ENCODE measurements at regions not wholly inside any gene's neighbourhood (a gene's known extent, or its start where the extent isn't known, plus 50 kb on each side); places are given as distances from the start of the nearest gene placed in this dataset.

- no peak overlapping the region for H3K27ac ChIP-seq
- no peak for DNase-seq
- no peaks in the 10 kb centered on the region for H3K36me3 ChIP-seq
- no peaks in the 10 kb centered on the region for H3K27me3 ChIP-seq
- intact Hi-C loops (cut with DNase I): no loop called here
- no peak overlapping the region for H3K4me3 ChIP-seq
- TF ChIP-seq POLR2AphosphoS5 (IDR thresholded peaks at IDR 0.05) (no peak), EP300 (IDR thresholded peaks at IDR 0.05) (no peak), POLR2A (IDR thresholded peaks at IDR 0.05) (no peak)
- TF ChIP-seq, protein P1, sequence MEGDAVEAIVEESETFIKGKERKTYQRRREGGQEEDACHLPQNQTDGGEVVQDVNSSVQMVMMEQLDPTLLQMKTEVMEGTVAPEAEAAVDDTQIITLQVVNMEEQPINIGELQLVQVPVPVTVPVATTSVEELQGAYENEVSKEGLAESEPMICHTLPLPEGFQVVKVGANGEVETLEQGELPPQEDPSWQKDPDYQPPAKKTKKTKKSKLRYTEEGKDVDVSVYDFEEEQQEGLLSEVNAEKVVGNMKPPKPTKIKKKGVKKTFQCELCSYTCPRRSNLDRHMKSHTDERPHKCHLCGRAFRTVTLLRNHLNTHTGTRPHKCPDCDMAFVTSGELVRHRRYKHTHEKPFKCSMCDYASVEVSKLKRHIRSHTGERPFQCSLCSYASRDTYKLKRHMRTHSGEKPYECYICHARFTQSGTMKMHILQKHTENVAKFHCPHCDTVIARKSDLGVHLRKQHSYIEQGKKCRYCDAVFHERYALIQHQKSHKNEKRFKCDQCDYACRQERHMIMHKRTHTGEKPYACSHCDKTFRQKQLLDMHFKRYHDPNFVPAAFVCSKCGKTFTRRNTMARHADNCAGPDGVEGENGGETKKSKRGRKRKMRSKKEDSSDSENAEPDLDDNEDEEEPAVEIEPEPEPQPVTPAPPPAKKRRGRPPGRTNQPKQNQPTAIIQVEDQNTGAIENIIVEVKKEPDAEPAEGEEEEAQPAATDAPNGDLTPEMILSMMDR (IDR thresholded peaks at IDR 0.05): no peak
- no peaks in the 10 kb centered on the region for H3K4me1 ChIP-seq
- no peaks in the 10 kb centered on the region for H3K9me3 ChIP-seq
- WGBS, 2 donors: 73 to 75% methylated on average over 3 of the region's 3 CpGs
Measured at GRCh38 chr9:71518045-71518827, 250.1 kb downstream of the CEMIP2 start.

GRCh38 chr9:71515626-71516025 lies 252.7 kb downstream of the CEMIP2 start:
- H3K36me3 ChIP-seq: no peaks in the 10 kb centered on the region
- H3K4me3 ChIP-seq: no peak overlapping the region
- H3K9me3 ChIP-seq: no peaks in the 10 kb centered on the region
- intact Hi-C loops (cut with DNase I): no loop called here
- WGBS, 2 donors: 58 to 75% methylated on average over 1 of the region's 1 CpG
- no peak for DNase-seq
- no peaks in the 10 kb centered on the region for H3K27me3 ChIP-seq
- H3K4me1 ChIP-seq: no peaks in the 10 kb centered on the region
- TF ChIP-seq EP300 (IDR thresholded peaks at IDR 0.05) (no peak), POLR2AphosphoS5 (IDR thresholded peaks at IDR 0.05) (no peak), POLR2A (IDR thresholded peaks at IDR 0.05) (no peak)
- TF ChIP-seq, protein P1 (IDR thresholded peaks at IDR 0.05): no peak
- no peak overlapping the region for H3K27ac ChIP-seq

GRCh38 chr9:71515107-71515506 lies 253.2 kb downstream of the CEMIP2 start:
- Histone ChIP-seq H3K27ac (no peak overlapping the region), H3K9me3 (no peaks in the 10 kb centered on the region), H3K36me3 (no peaks in the 10 kb centered on the region), H3K27me3 (no peaks in the 10 kb centered on the region), H3K4me3 (no peak overlapping the region), H3K4me1 (no peaks in the 10 kb centered on the region)
- TF ChIP-seq EP300 (IDR thresholded peaks at IDR 0.05): no peak
- TF ChIP-seq POLR2AphosphoS5 (IDR thresholded peaks at IDR 0.05): no peak
- TF ChIP-seq, protein P1 (IDR thresholded peaks at IDR 0.05): no peak
- no peak for TF ChIP-seq POLR2A (IDR thresholded peaks at IDR 0.05)
- intact Hi-C loops (cut with DNase I): no loop called here
- DNase-seq: no peak
- 83% methylated on average over 4 of the region's 4 CpGs for WGBS, 2 donors

DNA sequence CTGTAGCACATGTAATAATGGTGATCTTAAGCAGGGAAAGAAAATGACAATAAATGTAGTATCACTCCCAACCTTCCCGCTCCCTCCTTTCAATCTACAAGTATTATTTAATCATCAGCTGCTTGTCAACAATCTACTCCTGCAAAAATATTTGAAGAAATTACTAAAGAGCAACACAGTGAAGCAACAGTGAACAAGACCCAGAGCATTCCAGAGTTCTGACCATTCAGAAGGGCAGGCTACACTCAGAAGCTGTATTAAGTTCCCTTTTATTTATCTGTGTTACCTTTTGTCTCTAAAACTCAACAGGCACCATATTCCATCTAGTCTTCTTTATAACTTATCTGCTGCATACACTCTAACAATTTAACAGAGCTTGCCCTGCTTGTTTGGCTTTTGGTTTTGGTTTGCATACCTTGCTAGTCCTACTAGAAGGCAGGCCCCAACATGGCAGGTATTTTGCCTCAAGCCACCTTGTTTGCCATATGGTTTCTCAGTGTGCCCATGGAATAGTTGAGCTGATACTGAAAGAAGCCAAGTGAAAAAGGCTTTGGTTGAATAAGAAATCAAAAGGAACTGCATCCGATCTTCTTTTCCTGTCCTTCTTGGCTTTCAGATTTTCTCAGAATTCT lies 253.9 kb downstream of the CEMIP2 start:
- DNase-seq: no peak
- Histone ChIP-seq H3K27ac (no peak overlapping the region), H3K27me3 (no peaks in the 10 kb centered on the region), H3K36me3 (no peaks in the 10 kb centered on the region), H3K4me1 (no peaks in the 10 kb centered on the region), H3K9me3 (no peaks in the 10 kb centered on the region), H3K4me3 (no peak overlapping the region)
- WGBS, 2 donors: 97 to 98% methylated on average over 2 of the region's 2 CpGs
- intact Hi-C loops (cut with DNase I): no loop called here
- no peak for TF ChIP-seq POLR2AphosphoS5 (IDR thresholded peaks at IDR 0.05)
- TF ChIP-seq EP300 (IDR thresholded peaks at IDR 0.05): no peak
- TF ChIP-seq, protein P1 (IDR thresholded peaks at IDR 0.05): no peak
- TF ChIP-seq POLR2A (IDR thresholded peaks at IDR 0.05): no peak

Data from sigmoid colon (tissue), 6 donors.